Stimulated activated CD4-positive, alpha-beta T cell treated with anti-CD3 and anti-CD28 coated beads, Interleukin-12 subunit alpha, Interleukin-12 subunit beta, amount 100 ng/mL, for 48 hours (primary cell): ENCODE measurements at regions not wholly inside any gene's neighbourhood (a gene's known extent, or its start where the extent isn't known, plus 50 kb on each side); places are given as distances from the start of the nearest gene placed in this dataset.
"Not testable (repeated sequence)": the region's sequence is repeated elsewhere in the genome, so short reads cannot be mapped to it uniquely, and the experiment has no call there.

Experiments
- DNase-seq, 3 donors: peaks; one replicate each; pipeline ENCODE4 v3.0.0-alpha.2; 2020; ENCODE audit warnings: low read depth in 2 of 3, low spot score in 1 of 3

DNA sequence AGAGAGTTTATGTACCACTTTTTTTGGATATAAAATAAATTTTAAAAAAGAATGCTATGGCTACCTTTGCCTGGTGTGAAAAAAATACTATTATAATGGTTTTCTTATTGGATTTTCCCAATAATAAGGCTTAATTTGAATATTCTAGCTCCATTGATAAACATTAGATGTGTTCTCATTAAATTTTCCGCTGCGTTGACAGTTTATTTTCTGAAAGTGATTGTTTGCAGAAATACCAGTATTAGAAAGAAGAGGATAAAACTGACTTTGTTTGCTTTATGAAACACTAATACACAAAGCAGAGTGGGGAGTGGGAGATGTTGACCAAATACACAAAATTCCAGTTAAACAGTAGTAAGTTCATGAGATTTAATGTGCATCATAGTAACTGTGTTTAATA lies 433.3 kb upstream of the TMEFF2 start:
- DNase-seq, result no peak

GRCh38 chr2:192615105-192615504 lies 420.4 kb upstream of the TMEFF2 start:
- DNase-seq, result no peak

DNA sequence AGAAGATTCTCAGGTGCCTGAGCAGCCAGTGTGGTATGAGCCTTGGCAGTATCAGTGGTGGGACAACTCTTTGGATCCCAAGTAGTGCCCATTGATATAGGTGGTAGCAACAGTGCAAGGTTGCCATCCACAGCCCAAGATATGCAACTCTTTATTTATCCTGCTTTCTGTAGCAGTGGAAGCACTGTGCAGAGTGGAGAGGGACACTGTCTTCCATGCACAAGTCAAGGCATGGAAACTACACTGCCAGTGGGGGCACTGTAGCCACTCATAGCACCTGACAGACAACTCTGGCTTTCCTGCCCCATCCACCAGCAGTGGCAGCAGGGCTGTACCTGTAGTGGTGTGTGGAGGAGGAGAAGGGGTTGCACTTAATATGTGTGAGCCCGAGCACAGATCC lies 409.6 kb upstream of the TMEFF2 start:
- DNase-seq, result no peak

GRCh38 chr2:192598649-192599048 lies 403.9 kb upstream of the TMEFF2 start:
- not testable (repeated sequence) for DNase-seq

DNA sequence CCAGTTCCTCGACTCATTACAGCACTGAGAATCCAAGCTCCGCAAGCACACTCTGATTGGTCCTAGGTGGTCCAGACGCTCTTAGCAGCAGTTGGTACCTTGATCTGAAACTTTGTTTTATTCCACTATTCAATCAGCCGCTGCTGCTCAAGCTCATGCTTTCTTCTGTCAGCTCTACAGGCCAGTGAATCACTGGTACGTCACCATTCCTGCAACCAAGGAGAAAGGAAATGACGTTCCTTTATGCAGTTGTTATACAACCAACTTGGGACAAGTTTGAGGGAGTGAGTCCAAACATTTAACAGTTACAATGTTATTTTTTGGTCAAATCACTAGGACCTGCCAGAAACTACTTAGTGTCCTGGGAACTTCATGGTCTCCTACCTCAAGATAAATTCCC lies 398.8 kb upstream of the TMEFF2 start:
- DNase-seq, result no peak

DNA sequence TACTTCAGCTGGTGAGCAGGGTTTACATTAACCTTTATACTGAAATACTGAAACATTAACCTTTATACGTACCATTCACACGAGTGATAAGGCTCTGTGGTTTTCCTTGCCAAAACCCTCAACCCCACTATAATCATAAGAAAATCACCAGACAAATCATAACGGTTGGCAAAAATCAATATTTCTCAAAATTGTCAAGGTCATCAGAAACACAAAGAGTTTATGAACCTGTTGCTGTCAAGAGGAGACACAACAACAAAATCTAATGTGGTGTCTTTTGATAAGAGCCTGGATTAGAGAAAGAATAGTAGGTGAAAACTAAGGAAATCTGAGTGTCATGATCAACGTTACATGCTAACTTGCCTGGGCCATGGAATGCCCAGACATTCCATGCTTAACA lies 396.9 kb upstream of the TMEFF2 start:
- DNase-seq, result no peak

DNA sequence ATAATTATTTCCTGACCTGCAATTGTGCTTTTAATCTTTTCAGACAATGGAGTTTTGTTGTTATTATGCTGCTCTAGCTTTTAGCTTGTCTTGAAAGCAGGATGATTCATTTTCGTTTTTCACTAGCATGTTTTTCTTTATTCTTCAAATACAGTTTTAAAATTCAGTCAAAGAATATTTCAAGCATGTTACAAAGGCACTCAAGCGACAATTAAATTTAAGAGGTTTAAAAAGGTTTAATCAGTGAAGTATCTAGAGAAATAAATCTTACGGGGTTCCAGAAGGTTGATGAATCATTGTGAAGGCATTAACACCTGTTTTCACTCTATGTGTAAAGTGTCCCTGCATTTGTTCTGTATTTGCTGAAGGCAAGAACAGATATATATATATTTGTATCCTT lies 390.7 kb upstream of the TMEFF2 start:
- DNase-seq, result no peak

- no peak for DNase-seq
Measured at GRCh38 chr2:192584976-192585375, 390.2 kb upstream of the TMEFF2 start.

GRCh38 chr2:192579965-192580700 lies 385.4 kb upstream of the TMEFF2 start:
- DNase-seq, result no peak

GRCh38 chr2:192578780-192579179 lies 384.0 kb upstream of the TMEFF2 start:
- no peak for DNase-seq

DNA sequence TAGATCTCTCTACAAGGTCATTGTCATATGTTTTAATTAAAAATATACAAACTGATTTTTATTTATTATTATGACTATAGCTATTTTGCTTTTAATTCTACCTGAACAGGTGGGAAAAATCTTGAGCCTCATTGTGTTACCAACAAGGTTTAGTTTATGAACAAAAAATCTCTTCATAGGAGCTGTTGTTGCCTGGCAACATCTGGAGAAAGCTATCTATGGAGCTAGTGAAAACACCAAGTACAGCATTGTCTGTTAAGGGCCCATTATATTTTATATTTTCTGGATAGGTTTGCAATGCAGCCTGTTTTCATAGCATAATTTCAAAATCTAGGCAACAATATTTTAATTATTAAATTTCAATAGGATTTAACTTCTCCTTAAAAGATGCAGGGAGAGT lies 383.0 kb upstream of the TMEFF2 start:
- no peak for DNase-seq

DNA sequence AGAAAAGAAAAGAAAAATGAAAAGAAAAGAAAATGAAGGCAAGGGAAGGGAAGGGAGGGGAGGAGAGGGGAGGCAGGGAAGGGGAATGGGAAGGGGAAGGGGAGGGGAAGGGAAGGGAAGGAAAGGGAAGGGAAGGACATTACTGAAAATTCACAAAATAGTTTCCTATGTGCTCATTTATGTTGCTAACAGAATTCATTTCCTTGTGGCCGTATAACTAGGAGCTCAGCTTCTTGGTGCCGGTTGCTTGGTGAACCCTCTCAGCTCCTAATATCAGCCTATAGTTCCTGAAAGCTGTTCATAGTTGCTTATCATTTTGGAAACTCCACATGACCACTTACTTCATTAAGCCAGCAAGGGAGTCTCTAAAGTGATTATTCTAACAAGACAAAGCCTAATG lies 379.8 kb upstream of the TMEFF2 start:
- no peak for DNase-seq

GRCh38 chr2:192571636-192572035 lies 376.9 kb upstream of the TMEFF2 start:
- DNase-seq, result no peak

DNA sequence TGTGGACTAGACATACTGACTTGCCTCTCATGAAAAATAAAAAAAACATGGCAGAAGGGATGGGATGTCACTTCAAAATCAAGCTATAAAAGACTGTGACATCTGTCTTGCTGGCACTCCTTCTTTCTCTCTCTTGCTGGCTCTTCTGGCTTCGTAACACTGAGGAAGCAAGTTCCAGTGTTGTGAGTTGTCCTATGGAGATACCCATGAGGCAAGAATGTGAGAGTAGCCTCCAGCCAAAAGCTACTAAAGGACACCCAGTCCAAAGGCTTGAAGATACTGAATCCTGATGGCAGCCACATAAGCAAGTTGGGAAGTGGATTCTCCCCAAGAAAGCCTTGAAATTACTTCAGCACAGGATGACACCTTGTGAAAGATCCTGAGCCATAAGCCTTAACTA lies 376.1 kb upstream of the TMEFF2 start:
- no peak for DNase-seq

GRCh38 chr2:192566863-192567262 lies 372.1 kb upstream of the TMEFF2 start:
- no peak for DNase-seq

- DNase-seq, result no peak
Measured at GRCh38 chr2:192560326-192560725, 365.6 kb upstream of the TMEFF2 start.

DNA sequence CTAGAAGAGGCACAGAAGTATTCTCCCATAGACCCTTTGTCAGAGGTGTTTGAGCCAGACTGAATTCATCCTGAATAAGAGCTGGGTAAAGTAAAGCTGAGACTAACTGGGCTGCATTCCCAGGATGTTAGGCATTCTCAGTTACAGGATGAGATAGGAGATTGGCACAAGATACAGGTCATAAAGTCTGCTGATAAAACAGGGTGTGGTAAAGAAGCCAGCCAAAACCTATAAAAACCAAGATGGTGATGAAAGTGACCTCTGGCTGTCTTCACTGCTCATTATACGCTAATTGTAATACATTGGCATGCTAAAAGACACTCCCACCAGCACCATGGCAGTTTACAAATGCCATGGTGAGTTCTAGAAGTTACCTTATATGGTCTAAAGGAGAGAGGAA lies 364.9 kb upstream of the TMEFF2 start:
- no peak for DNase-seq

DNA sequence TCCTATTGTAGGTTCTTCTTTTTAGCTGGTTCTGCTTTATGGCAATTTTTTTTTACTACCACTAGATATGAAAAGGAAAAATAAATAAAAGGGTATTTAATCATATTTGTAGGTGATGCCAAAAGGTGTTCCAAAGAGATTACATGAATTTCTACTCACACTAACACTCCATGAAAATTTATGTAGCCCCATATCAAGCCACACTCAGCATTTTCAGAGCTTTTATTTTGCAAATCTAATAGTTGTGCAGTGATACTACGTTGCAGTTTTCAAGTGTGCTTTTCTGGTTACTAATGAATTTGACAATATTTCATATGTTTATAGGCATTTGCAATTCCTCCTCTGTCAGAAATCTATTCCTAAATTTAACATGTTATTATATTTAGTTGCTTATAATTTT lies 363.9 kb upstream of the TMEFF2 start:
- no peak for DNase-seq

DNA sequence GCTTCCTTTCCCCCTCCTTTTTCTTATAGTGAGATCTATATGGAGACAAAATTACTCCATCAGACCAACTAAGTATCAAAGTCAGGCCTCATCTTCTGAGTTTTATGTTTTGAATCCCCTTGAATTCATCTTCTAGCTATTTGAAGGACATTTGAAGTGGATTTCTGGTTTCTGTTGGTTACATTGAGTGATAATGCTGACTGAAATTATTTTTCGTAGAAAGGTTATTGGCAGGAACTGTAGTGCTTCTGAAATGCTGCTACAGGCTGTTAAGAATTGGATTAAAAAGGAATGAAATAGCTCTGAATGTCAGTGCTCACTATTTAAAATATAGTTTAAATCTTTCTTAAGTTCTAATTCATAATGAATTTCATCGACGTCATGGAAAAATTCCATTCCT lies 361.0 kb upstream of the TMEFF2 start:
- DNase-seq, result no peak

DNA sequence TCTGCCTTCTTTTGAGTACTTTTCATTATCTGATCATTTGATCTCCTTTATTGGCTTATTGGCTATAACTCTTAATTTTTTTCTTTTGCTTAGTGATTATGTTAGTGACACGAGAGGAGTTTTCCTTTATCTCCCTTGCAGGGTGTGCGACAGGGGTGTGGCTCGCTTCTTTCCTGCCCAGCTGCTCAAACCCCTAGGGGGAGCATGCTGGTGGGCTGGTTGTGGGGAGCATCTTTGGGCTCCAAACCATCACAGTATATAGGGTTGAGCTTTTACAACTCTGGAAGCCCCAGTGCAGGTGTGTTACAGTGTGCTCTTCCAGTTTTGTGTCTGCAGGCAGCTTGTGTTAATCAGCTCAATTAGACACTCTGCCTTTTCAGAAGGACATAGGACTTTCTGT lies 357.0 kb upstream of the TMEFF2 start:
- DNase-seq, result no peak

DNA sequence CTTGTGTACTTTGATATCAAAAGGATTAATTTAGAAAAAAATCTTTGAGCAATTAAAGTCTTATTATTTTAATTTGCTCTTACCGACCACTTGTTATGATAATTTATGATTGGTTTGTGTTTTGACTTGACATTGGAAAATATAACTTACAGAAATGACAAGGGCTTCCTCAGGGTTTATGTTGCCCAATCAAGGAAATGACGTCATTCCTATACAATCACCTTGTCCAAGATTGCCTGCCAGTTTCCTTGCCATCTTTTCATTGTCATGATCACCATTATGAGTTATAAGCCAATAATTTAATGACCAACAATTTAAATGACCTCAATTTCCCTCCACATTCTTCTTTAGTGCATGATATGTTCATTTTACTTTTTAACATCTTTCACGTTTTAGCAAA lies 351.8 kb upstream of the TMEFF2 start:
- no peak for DNase-seq

DNA sequence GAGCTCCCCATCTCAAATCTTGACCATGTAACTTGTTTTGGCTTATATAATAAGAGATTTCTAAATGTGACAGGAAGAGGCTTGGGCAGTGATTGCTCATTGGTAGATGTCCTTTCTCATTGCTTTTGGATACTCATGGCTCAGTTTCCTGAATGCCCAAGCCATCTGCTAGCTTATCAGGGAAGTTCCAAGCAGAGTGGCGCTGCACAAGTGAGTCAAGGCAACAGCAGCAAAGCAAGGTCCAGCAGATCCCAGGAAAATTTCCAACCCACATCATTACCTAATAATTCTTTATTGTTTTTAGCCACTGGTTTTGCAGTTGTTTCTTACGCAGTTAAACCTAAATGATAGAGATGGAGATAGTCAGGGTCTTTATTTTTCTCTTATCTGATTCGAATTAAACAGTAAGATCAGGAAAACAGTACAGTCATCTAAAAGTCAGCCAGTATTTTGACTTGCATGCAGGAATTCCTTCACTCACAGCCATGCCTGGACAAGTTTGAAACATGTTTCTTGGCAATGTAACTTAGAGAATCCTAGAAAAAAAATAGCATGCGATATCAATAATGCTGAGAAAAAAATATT lies 349.7 kb upstream of the TMEFF2 start:
- no peak for DNase-seq
